ENCODE measurements at regions not wholly inside any gene's neighbourhood (a gene's known extent, or its start where the extent isn't known, plus 50 kb on each side); places are given as distances from the start of the nearest gene placed in this dataset.
A peak's percentile ranks its signal among the peaks of the same experiment; 100 is the strongest.

DNA sequence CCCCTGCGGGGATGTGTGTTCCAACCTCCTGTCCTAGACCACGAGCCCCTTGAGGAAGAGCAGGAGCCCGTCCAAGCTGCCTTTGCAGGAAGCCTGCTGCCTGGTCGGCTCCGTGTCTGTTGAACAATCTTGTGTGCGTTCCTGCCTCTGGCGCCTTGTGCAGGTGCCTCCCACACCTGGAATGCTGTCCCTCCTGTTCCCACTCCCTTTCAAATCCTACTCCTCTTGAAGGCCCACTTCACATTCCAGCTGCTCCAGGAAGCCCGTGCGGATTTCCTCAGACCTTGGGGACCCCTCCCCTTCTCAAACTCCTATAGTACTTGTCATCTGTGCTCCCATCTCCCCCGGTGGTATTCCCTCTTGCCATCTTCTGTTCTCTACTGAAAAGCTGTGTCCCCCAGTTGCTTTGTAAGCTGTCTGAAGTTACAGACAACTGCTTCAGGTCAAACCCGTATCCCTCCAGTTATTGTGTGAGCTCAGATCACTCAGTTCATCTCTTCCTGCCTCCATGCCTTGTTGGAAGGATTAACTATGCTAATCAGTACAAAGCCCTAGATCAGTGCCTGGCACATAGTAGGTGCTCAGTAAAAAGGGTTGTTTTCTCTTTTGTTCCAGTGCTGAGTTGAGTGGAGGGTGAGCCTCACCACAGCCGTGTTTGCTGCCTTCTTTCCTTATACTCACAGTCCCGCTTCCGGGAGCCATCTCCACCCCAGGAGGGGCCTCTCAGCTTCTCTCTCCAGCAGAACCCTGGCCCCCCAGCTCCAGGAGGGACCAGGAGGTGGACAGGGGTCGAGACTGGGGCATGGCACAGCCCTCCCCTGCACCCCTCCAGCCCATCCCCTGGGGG is 241.8 kb upstream of the CIBAR2 start:
- no peak overlapping the region for H3K27ac ChIP-seq
- no peaks in the 10 kb centered on the region for H3K9me3 ChIP-seq
- DNase-seq (ENCODE audit: low spot score in 2 of 2): no peak
- H3K4me1 ChIP-seq: peaks cover 0 to 49% (median 17%) of the 10 kb centered on the region in 4 donors
- H3K36me3 ChIP-seq: no peaks in the 10 kb centered on the region
- no peaks in the 10 kb centered on the region for H3K27me3 ChIP-seq
- 82% methylated on average over 14 to 15 of the region's 15 CpGs for WGBS, 2 donors
- H3K4me3 ChIP-seq: no peak overlapping the region
- TF ChIP-seq POLR2A (IDR thresholded peaks at IDR 0.05) (no peak), EP300 (IDR thresholded peaks at IDR 0.05) (no peak)
- TF ChIP-seq, protein P1, sequence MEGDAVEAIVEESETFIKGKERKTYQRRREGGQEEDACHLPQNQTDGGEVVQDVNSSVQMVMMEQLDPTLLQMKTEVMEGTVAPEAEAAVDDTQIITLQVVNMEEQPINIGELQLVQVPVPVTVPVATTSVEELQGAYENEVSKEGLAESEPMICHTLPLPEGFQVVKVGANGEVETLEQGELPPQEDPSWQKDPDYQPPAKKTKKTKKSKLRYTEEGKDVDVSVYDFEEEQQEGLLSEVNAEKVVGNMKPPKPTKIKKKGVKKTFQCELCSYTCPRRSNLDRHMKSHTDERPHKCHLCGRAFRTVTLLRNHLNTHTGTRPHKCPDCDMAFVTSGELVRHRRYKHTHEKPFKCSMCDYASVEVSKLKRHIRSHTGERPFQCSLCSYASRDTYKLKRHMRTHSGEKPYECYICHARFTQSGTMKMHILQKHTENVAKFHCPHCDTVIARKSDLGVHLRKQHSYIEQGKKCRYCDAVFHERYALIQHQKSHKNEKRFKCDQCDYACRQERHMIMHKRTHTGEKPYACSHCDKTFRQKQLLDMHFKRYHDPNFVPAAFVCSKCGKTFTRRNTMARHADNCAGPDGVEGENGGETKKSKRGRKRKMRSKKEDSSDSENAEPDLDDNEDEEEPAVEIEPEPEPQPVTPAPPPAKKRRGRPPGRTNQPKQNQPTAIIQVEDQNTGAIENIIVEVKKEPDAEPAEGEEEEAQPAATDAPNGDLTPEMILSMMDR (IDR thresholded peaks at IDR 0.05): no peak

DNA sequence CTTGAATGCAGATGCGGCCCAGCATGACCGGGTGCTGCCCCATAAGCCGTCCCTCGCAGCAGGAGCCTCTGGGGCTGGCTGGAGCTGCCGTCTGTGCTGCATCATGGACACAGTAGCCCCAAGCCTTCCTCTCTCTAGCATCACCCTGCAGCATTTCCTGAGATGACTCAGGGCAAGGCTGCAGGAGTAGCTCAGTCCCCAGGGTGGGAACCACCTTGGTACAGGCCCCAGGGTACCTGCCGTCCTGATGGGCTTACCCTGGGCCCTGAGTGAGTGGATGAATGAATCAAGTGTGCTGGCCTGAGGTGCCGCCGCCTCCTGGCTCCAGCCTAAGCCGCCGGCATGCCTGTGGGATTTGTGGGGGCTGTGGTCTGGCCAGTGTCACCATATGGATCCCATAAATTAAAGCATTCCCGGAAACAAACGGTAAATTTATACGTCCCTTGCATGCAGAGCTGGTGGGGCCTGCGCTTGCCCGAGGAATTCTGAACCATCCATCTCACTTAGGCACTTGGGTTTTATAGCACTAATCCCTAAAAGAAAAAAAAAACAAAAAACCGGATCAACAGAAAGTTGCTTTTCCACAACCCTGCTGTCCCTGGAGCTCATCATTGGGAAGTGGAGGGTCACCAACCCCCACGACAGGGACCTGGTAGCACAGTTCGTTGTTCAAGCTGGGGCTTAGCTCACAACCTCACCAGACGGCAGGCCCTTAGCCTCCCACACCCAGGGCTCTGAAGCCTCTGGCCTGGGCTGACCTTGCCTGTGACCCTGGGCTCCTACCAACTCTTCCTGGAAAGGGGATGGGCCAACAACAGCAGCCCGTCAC is 242.6 kb upstream of the CIBAR2 start:
- DNase-seq (ENCODE audit: low spot score in 2 of 2): no peak
- Histone ChIP-seq H3K4me1 (peaks cover 0 to 41% (median 14%) of the 10 kb centered on the region in 4 donors), H3K36me3 (no peaks in the 10 kb centered on the region), H3K27me3 (no peaks in the 10 kb centered on the region), H3K9me3 (no peaks in the 10 kb centered on the region), H3K4me3 (no peak overlapping the region), H3K27ac (peak overlapping the region in 1 of 4 donors; percentile 8)
- WGBS, 2 donors: 57 to 64% methylated on average over 20 of the region's 20 CpGs
- no peak for TF ChIP-seq POLR2A (IDR thresholded peaks at IDR 0.05)
- TF ChIP-seq EP300 (IDR thresholded peaks at IDR 0.05): no peak
- TF ChIP-seq, protein P1 (IDR thresholded peaks at IDR 0.05): no peak

DNA sequence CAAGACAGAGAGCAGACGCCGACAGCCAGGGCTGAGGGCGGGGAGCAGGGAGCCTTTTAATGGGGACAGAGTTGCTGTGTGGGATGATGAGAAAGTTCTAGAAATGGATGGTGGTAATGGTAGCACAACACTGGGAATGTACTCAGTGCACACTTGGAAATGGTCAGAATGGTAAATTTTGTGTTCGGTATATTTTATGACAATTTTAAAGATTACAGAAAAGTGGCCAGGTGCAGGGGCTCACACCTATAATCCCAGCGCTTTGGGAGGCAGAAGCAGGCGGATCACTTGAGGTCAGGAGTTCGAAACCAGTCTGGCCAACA is 243.2 kb upstream of the CIBAR2 start:
- H3K27me3 ChIP-seq: no peaks in the 10 kb centered on the region
- no peak overlapping the region for H3K4me3 ChIP-seq
- TF ChIP-seq, protein P1 (IDR thresholded peaks at IDR 0.05): no peak
- no peak for TF ChIP-seq POLR2A (IDR thresholded peaks at IDR 0.05)
- no peak for TF ChIP-seq EP300 (IDR thresholded peaks at IDR 0.05)
- WGBS, 2 donors: 79 to 81% methylated on average over 7 of the region's 7 CpGs
- no peak for DNase-seq (ENCODE audit: low spot score in 2 of 2)
- peaks cover 0 to 35% (median 9%) of the 10 kb centered on the region in 4 donors for H3K4me1 ChIP-seq
- peak overlapping the region in 1 of 4 donors; percentile 8 for H3K27ac ChIP-seq
- no peaks in the 10 kb centered on the region for H3K9me3 ChIP-seq
- no peaks in the 10 kb centered on the region for H3K36me3 ChIP-seq

DNA sequence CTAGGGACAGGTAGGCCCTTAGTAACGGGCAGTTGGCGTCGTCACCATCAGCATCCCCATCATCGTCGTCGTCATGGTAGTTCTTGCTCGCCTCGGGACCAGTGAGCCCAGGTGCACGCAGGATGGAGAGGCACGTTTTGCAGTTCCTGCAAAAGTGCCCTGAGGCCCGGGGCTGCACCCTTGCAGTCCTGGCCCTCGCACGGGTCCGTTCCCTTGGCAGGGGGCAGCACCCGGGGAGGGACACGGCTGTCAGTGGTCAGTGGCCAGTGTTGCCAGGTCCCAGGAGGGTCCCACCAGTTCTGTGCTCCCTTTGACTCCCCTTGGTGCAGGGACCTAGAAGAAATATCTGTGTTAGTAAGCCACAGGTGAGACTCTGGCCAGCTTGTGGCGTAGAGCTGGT is 243.9 kb upstream of the CIBAR2 start:
- TF ChIP-seq POLR2A (IDR thresholded peaks at IDR 0.05) (no peak), EP300 (IDR thresholded peaks at IDR 0.05) (no peak)
- TF ChIP-seq, protein P1 (IDR thresholded peaks at IDR 0.05): no peak
- Histone ChIP-seq H3K27me3 (no peaks in the 10 kb centered on the region), H3K4me3 (no peak overlapping the region), H3K27ac (no peak overlapping the region), H3K36me3 (no peaks in the 10 kb centered on the region), H3K4me1 (peaks cover 0 to 28% (median 4%) of the 10 kb centered on the region in 4 donors), H3K9me3 (no peaks in the 10 kb centered on the region)
- no peak for DNase-seq (ENCODE audit: low spot score in 2 of 2)
- WGBS, 2 donors: 90 to 93% methylated on average over 11 to 16 of the region's 17 CpGs

DNA sequence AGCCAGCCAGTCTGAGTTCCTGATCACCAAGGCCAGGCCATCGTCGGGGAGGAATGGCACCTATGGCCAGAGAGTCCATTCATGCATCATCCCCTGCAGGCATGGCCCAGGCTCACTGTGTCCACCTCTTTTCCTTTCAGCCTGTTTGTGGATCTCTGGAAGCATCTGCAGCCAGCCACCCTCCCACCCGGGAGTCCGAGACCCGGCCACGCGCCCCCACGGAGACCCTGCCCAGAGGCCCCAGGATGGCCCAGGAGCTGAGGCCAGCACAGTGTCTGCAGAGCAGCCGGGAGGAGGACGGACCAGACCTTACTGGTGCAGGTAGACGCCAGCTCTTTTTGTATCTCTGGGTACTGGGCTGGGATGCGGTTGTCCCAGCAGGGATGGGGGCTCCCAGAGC is 245.1 kb upstream of the CIBAR2 start:
- Histone ChIP-seq H3K4me1 (peaks cover 0 to 25% (median 4%) of the 10 kb centered on the region in 4 donors), H3K36me3 (no peaks in the 10 kb centered on the region), H3K9me3 (no peaks in the 10 kb centered on the region), H3K27me3 (no peaks in the 10 kb centered on the region), H3K27ac (no peak overlapping the region), H3K4me3 (no peak overlapping the region)
- no peak for DNase-seq (ENCODE audit: low spot score in 2 of 2)
- 96 to 97% methylated on average over 6 to 10 of the region's 12 CpGs for WGBS, 2 donors
- TF ChIP-seq, protein P1 (IDR thresholded peaks at IDR 0.05): no peak
